GM12874 (cell line): ENCODE measurements at regions not wholly inside any gene's neighbourhood (a gene's known extent, or its start where the extent isn't known, plus 50 kb on each side); places are given as distances from the start of the nearest gene placed in this dataset.

ENCODE experiments used
- CTCF ChIP-seq: IDR thresholded peaks from 2 replicates; pipeline ENCODE4 v1.5.1; 2011; ENCODE audit warnings: low read depth, mild to moderate bottlenecking, control low read depth, low read length, moderate library complexity; ENCODE audit not compliant: insufficient read depth

GRCh38 chr2:160955578-160955977, 204.7 kb upstream of the TANK start:
- no peak for TF ChIP-seq CTCF

- TF ChIP-seq CTCF: no peak
Observed at GRCh38 chr2:160956243-160956802, 203.9 kb upstream of the TANK start.

- TF ChIP-seq CTCF: no peak
Observed at GRCh38 chr2:160963957-160964356, 196.3 kb upstream of the TANK start.

- no peak for TF ChIP-seq CTCF
Observed at GRCh38 chr2:160967523-160967922, 192.7 kb upstream of the TANK start.

GRCh38 chr2:160968183-160968582, 192.0 kb upstream of the TANK start:
- TF ChIP-seq CTCF: no peak

GRCh38 chr2:160970052-160970965, 189.9 kb upstream of the TANK start:
- peak; percentile 35; the same call in 1 of the 2 replicates for TF ChIP-seq CTCF

GRCh38 chr2:160973991-160974390, 186.2 kb upstream of the TANK start:
- TF ChIP-seq CTCF: no peak
